BE2C (cell line): ENCODE measurements at regions not wholly inside any gene's neighbourhood (a gene's known extent, or its start where the extent isn't known, plus 50 kb on each side); places are given as distances from the start of the nearest gene placed in this dataset.

Experiments used
- DNase-seq: peaks from one replicate; pipeline ENCODE4 v3.0.0-alpha.2; 2020
- H3K27me3 ChIP-seq: fragments of 250-450 bp; sonication (Bioruptor Pico); 2 replicates; pipeline ENCODE4 v1.5.1; 2020; ENCODE audit warnings: mild to moderate bottlenecking
- H3K36me3 ChIP-seq: fragments of 250-450 bp; sonication (Bioruptor Pico); 2 replicates; pipeline ENCODE4 v1.5.1; 2020; ENCODE audit warnings: mild to moderate bottlenecking
- H3K4me1 ChIP-seq: fragments of 250-450 bp; sonication (Bioruptor Pico); 2 replicates; pipeline ENCODE4 v1.5.1; 2020
- H3K4me3 ChIP-seq: 2 replicates; pipeline ENCODE4 v1.5.1; 2011; ENCODE audit warnings: low read depth, low read length
- H3K9me3 ChIP-seq: fragments of 250-450 bp; sonication (Bioruptor Pico); 2 replicates; pipeline ENCODE4 v1.5.1; 2020
- CTCF ChIP-seq: IDR thresholded peaks from 2 replicates; pipeline ENCODE4 v1.5.1; 2012; ENCODE audit warnings: mild to moderate bottlenecking, low read depth, low read length

DNA sequence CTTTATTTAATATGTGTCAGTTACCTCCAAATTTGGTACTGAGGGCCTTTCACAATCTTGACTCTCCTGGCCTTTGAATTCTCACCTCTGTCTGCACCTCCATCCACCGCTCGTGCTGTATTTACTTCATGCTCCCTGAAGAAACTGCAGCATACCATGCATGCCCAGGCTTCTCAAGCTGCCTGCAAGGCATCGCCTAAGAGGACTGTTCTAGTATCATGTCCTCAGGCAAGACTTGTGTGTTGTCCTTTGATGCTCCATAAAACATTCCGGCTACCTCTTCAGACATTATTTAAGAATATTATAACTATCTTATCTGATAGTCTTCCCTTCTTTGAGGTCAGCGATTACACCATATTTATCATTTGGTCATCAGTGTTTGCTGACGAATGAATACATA, 682.5 kb downstream of the NR2F2 start:
- H3K36me3 ChIP-seq = no peaks in the 10 kb centered on the region
- H3K4me1 ChIP-seq = no peaks in the 10 kb centered on the region
- H3K27me3 ChIP-seq = no peaks in the 10 kb centered on the region
- TF ChIP-seq CTCF = no peak
- no peak for DNase-seq
- no peak overlapping the region for H3K4me3 ChIP-seq
- no peaks in the 10 kb centered on the region for H3K9me3 ChIP-seq

GRCh38 chr15:97013491-97013890, 683.0 kb downstream of the NR2F2 start:
- Histone ChIP-seq H3K4me3 (no peak overlapping the region), H3K36me3 (no peaks in the 10 kb centered on the region), H3K9me3 (no peaks in the 10 kb centered on the region), H3K27me3 (no peaks in the 10 kb centered on the region), H3K4me1 (no peaks in the 10 kb centered on the region)
- DNase-seq = no peak
- TF ChIP-seq CTCF = no peak

DNA sequence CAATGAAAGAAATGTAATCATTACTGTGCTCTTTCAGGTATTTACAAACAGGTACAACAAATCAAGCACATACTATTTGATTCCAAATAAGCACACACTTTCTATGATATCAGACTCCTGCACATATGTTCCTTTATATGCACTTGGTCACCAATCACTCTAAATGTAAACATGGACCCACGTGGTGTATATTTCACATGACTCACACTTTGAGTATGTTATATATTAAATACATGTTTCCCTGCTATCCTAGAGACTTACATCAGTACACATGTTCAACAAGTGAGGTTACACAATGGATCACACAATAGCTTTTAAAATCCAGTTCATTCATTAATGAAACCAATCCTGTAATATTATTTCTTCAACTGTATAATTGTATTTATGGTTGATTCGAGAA, 683.5 kb downstream of the NR2F2 start:
- H3K4me3 ChIP-seq = no peak overlapping the region
- no peak for TF ChIP-seq CTCF
- no peaks in the 10 kb centered on the region for H3K36me3 ChIP-seq
- no peaks in the 10 kb centered on the region for H3K27me3 ChIP-seq
- no peak for DNase-seq
- H3K9me3 ChIP-seq = no peaks in the 10 kb centered on the region
- H3K4me1 ChIP-seq = no peaks in the 10 kb centered on the region

GRCh38 chr15:97023488-97023844, 693.0 kb downstream of the NR2F2 start:
- no peak for DNase-seq
- H3K36me3 ChIP-seq = no peaks in the 10 kb centered on the region
- H3K4me1 ChIP-seq = no peaks in the 10 kb centered on the region
- no peak overlapping the region for H3K4me3 ChIP-seq
- H3K27me3 ChIP-seq = no peaks in the 10 kb centered on the region
- peaks cover 2% of the 10 kb centered on the region; the same call in 1 of the 2 replicates for H3K9me3 ChIP-seq
- TF ChIP-seq CTCF = no peak

GRCh38 chr15:97026781-97027180, 696.3 kb downstream of the NR2F2 start:
- no peak for DNase-seq
- no peak for TF ChIP-seq CTCF
- Histone ChIP-seq H3K4me3 (no peak overlapping the region), H3K9me3 (no peaks in the 10 kb centered on the region; the same call in 1 of the 2 replicates), H3K36me3 (no peaks in the 10 kb centered on the region), H3K4me1 (no peaks in the 10 kb centered on the region), H3K27me3 (no peaks in the 10 kb centered on the region)

- Histone ChIP-seq H3K4me3 (no peak overlapping the region), H3K27me3 (no peaks in the 10 kb centered on the region), H3K9me3 (no peaks in the 10 kb centered on the region; the same call in 1 of the 2 replicates), H3K4me1 (no peaks in the 10 kb centered on the region), H3K36me3 (no peaks in the 10 kb centered on the region)
- DNase-seq = no peak
- no peak for TF ChIP-seq CTCF
These were observed 697.3 kb downstream of the NR2F2 start for GRCh38 chr15:97027772-97028171.
